WERI-Rb-1 (cell line): ENCODE measurements at regions not wholly inside any gene's neighbourhood (a gene's known extent, or its start where the extent isn't known, plus 50 kb on each side); places are given as distances from the start of the nearest gene placed in this dataset.
"Not testable (repeated sequence)": the region's sequence is repeated elsewhere in the genome, so short reads cannot be mapped to it uniquely, and the experiment has no call there.

Source experiments
- DNase-seq: peaks from one replicate; pipeline ENCODE4 v3.0.0-alpha.2; 2020
- H3K27ac ChIP-seq: fragments of 250-450 bp; sonication (Bioruptor Pico); 2 replicates; pipeline ENCODE4 v1.5.1; 2020; ENCODE audit warnings: mild to moderate bottlenecking, moderate library complexity
- H3K27me3 ChIP-seq: fragments of 250-450 bp; sonication (Bioruptor Pico); 2 replicates; pipeline ENCODE4 v1.5.1; 2021; ENCODE audit warnings: mild to moderate bottlenecking, low read depth, moderate library complexity; ENCODE audit not compliant: insufficient read depth, severe bottlenecking
- H3K36me3 ChIP-seq: fragments of 250-450 bp; sonication (Bioruptor Pico); 2 replicates; pipeline ENCODE4 v1.5.1; 2020; ENCODE audit warnings: mild to moderate bottlenecking, moderate library complexity
- H3K4me3 ChIP-seq: 2 replicates; pipeline ENCODE4 v1.5.1; 2011; ENCODE audit warnings: low read depth, mild to moderate bottlenecking, control low read depth, low read length
- H3K9me3 ChIP-seq: fragments of 250-450 bp; sonication (Bioruptor Pico); 2 replicates; pipeline ENCODE4 v1.5.1; 2021; ENCODE audit warnings: mild to moderate bottlenecking, moderate library complexity; ENCODE audit not compliant: severe bottlenecking
- TF ChIP-seq, protein P1 (sequence below): IDR thresholded peaks from 2 replicates; pipeline ENCODE4 v1.5.1; 2011; ENCODE audit warnings: low read depth, mild to moderate bottlenecking, control low read depth, inconsistent platforms, low read length

DNA sequence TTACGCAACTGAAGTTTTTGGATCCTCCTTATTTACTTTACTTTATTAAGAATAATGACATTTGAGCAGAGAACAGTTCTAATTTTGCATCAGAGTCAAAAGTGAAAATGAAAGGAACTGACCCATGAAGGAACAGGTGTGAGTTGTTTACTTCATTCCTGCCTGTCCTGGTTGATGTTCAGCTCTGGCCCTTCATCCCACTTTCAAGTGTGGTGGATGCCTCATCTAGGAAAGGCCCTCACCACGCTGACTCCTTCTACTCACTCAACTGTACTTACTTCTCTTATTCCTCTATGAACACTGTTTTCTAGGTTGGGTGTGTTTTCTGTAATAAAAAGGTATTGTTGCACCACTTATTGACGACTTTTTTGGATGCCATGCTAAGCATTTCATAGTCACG is 61.8 kb upstream of the PLEKHG4B start:
- DNase-seq: no peak
- TF ChIP-seq, protein P1, sequence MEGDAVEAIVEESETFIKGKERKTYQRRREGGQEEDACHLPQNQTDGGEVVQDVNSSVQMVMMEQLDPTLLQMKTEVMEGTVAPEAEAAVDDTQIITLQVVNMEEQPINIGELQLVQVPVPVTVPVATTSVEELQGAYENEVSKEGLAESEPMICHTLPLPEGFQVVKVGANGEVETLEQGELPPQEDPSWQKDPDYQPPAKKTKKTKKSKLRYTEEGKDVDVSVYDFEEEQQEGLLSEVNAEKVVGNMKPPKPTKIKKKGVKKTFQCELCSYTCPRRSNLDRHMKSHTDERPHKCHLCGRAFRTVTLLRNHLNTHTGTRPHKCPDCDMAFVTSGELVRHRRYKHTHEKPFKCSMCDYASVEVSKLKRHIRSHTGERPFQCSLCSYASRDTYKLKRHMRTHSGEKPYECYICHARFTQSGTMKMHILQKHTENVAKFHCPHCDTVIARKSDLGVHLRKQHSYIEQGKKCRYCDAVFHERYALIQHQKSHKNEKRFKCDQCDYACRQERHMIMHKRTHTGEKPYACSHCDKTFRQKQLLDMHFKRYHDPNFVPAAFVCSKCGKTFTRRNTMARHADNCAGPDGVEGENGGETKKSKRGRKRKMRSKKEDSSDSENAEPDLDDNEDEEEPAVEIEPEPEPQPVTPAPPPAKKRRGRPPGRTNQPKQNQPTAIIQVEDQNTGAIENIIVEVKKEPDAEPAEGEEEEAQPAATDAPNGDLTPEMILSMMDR: no peak

DNA sequence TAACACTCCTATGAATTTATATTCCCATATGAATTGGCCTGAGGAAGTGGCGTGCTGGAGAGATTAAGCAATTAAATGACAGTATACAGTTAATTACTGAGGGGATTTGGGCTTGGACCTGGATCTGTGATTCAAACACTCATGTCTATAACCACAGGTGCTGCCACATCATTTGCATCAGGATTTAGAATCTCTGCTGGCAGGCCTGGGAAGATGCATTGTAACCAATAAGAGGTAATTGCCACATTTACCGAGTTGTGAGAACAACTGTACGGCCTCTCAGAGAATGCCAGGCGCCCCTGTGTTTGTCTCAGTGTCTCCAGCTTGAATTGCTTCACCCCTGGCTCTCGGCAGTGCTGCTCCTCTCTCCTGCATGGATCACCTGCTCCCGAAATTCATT is 61.4 kb upstream of the PLEKHG4B start:
- H3K36me3 ChIP-seq, DNase-seq, H3K27ac ChIP-seq, H3K9me3 ChIP-seq, H3K4me3 ChIP-seq: not testable (repeated sequence)
- H3K27me3 ChIP-seq: peaks cover 63% of the 10 kb centered on the region

More for the DNA sequence above, 61.8 kb upstream of the PLEKHG4B start:
- Histone ChIP-seq H3K27me3 (peaks cover 61% of the 10 kb centered on the region), H3K9me3 (peaks cover 6% of the 10 kb centered on the region), H3K27ac (no peak overlapping the region), H3K36me3 (no peaks in the 10 kb centered on the region), H3K4me3 (no peak overlapping the region)

DNA sequence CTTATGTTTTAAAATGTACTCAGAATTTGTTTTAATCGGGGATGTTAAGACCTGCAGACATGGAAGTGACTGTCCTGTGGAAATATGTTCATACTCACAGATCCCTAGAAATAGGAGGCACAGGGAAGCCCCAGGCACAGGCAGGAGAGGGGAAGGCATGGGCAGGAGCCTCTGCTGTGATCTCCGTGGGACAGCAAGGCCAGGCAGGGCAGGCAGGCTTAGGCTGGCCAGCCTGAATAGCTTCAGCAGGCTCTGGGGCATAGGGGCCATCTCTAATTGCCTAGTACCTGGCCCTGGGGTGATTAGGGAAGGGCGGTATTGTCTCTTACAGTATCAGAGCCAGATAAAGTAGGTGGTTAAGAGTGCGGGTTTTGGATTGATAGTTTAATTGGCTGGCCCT is 59.8 kb upstream of the PLEKHG4B start:
- no peak overlapping the region for H3K27ac ChIP-seq
- H3K9me3 ChIP-seq: peaks cover 8% of the 10 kb centered on the region
- DNase-seq: no peak
- TF ChIP-seq, protein P1: no peak
- H3K4me3 ChIP-seq: no peak overlapping the region
- H3K27me3 ChIP-seq: peaks cover 71% of the 10 kb centered on the region
- no peaks in the 10 kb centered on the region for H3K36me3 ChIP-seq

DNA sequence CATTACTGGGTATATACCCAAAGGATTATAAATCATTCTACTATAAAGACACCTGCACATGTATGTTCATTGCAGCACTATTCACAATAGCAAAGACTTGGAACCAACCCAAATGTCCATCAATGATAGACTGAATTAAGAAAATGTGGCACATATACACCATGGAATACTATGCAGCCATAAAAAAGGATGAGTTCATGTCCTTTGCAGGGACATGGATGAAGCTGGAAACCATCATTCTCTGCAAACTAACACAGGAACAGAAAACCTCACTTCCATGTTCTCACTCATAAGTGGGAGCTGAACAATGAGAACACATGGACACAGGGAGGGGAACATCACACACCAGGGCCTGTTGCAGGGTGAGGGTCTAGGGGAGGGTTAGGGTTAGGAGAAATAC is 56.4 kb upstream of the PLEKHG4B start:
- not testable (repeated sequence) for H3K27ac ChIP-seq, DNase-seq, H3K4me3 ChIP-seq, H3K36me3 ChIP-seq, H3K9me3 ChIP-seq
- peaks cover 77% of the 10 kb centered on the region for H3K27me3 ChIP-seq

DNA sequence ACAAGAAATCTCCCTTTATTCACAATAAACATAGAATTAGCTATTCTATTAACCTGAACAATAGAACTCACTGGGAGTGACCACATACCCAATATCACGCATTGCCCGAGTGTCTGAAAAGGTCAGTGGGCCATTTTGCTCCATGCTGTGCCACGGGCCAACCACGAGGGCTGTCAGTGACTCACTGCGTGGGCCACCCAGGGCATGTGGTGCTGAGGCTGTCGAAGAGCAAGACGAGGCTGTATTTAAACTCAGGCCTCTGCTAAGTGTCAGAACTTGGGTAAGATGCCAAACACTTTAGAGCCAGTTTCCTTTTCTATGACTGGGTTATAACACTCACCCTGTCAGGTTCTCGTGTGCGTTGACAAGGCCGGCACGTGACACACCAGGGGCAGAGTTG is 54.8 kb upstream of the PLEKHG4B start:
- H3K27me3 ChIP-seq: peaks cover 80% of the 10 kb centered on the region
- not testable (repeated sequence) for DNase-seq, H3K9me3 ChIP-seq, H3K27ac ChIP-seq, H3K36me3 ChIP-seq, H3K4me3 ChIP-seq

DNA sequence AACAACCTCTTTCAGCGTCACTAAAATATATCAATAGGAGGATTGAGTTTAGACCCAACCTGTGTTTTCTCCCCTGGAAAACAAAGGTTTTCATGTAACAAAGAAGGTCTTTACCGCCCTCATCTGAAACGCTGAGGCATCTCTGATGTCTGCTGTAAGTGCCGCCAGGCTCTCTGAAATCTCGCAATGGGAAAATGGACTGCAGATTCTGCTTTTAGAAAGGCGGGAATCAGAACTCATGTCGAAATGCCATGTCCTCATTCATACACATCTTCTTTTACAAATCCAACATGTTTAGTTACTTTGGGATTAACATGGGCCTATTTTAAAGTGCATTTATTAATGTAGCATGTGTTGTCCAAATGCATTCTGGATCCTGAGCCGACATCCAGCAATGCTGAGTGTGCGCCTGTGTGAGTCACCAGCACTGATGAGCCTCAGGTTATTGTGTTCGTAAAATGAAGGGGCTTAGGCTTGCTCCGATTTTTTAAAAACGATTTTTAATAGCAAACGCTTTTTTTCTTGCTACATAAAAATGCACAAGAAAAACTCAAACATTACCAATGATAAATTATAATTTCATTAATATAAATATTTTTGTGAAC is 51.9 kb upstream of the PLEKHG4B start:
- H3K36me3 ChIP-seq: no peaks in the 10 kb centered on the region
- H3K27me3 ChIP-seq: peaks cover 83% of the 10 kb centered on the region
- no peak overlapping the region for H3K27ac ChIP-seq
- DNase-seq: no peak
- no peak overlapping the region for H3K4me3 ChIP-seq
- TF ChIP-seq, protein P1: no peak
- H3K9me3 ChIP-seq: peaks cover 3% of the 10 kb centered on the region
